ENCODE measurements at regions not wholly inside any gene's neighbourhood (a gene's known extent, or its start where the extent isn't known, plus 50 kb on each side); places are given as distances from the start of the nearest gene placed in this dataset.
"Not testable (repeated sequence)": the region's sequence is repeated elsewhere in the genome, so short reads cannot be mapped to it uniquely, and the experiment has no call there.

DNA sequence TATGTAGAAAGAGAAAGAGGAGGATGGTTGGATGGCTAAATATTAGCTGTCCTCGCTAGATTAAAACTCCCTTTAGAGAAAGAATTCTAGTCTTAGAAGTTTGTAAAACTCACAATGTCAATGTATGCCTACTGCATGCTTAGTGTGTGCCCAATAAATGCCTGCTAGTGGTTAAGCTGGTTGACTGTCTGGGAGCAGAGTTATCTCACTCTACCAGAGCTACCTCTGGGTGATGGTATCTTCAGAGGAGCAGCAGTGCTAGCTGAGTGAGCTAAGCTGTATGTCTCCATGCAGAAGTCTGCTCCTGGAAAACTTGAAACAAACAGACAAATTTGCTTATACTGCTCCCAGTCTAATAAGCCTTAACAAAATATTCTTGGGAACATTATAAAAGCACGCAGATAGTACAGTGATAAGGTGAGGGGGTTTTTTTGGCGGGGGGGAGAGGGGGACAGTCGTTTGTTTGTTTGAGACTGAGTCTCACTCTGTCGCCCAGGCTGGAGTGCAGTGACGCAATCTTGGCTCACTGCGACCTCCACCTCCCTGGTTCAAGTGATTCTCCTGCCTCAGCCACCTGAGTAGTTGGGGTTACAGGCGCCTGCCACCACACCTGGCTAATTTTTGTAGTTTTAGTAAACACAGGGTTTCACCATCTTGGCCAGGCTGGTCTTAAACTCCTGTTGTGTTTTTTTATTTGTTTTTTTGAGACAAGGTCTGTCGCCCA, 202.8 kb upstream of the TSC22D1 start:
- DNase-seq = no peak

DNA sequence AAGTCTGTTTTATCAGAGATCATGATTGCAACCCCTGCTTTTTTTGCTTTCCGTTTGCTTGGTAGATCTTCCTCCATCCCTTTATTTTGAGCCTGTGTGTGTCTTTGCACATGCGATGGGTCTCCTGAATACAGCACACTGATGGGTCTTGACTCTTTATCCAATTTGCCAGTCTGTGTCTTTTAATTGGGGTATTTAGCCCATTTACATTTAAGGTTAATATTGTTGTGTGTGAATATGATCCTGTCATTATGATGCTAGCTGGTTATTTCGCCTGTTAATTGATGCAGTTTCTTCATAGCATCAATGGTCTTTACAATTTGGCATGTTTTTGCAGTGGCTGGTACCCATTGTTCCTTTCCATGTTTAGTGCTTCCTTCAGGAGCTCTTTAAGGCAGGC, 199.2 kb upstream of the TSC22D1 start:
- not testable (repeated sequence) for DNase-seq

DNA sequence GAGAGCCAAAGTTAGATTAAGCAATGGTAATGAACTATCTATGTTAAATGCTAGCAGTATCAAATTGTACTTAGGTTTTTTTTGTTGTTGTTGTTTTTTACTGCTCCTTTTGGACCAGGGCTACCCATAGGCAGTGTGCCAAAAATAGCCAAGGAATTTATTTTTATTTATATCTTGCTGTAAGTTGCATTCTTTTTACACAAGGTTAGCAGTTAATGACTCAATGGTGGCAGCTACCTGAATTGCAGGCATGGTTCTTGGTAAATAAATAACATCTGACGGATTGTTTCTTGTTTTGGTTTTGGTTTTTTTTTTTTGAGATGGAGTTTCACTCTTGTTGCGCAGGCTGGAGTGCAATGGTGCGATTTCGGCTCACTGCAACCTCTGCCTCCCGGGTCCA, 194.8 kb upstream of the TSC22D1 start:
- no peak for DNase-seq

- DNase-seq = no peak
Measured at GRCh38 chr13:44769686-44770085, 193.6 kb upstream of the TSC22D1 start.

DNA sequence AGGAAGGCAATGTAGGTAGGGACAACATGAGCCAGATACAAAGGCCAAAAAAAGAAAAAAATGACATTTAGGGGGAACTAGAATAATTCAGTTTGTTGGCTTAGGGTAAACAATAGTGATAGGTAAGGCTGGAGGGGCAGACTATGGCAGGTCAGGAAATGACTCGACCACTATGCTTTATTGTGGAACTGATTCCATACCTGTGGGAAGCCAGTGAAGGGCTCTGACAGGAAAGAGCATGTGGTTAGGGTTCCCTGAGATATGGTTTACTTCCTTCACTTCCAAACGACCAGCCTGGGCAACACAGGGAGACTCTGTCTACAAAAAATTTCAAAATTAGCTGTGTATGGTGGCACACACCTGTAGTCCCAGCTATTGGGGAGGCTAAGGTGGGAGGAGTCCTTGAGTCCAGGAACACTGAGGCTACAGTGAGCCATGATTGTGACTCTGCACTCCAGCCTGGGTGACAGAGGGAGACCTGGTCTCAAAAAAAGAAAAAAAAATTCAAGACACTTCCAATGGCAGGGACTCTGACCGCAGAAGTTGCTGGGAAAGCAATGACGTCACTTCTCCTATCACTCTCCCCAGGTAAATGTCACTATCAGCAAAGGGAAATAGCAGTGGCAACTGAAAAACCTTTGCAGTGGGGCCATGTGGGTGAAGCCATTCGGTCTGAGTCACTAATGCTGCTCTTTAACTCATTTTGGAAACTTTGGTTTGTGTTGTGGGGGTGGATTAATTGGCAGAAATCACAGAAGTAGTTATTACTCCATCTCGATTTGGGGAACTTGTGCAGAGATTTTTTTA, 192.8 kb upstream of the TSC22D1 start:
- DNase-seq = no peak

DNA sequence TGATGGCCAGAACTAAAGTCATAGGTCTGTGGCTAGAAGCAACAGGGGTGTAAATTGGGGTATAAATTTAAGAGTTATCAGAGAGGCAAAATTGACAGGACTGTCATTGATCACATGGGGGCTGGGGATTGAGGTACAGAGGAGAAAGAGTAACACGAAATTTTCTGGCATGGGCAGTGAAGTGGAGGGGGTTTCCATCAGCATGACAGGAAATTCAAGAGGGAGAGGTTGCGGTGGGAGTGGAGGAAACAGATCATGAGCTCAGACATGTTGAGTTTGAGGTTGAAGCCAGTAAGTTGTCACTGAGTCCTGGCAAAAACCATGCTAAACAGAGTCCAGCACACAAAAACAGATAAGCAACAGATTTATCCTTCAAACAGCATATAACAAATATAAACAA, 192.1 kb upstream of the TSC22D1 start:
- no peak for DNase-seq

DNA sequence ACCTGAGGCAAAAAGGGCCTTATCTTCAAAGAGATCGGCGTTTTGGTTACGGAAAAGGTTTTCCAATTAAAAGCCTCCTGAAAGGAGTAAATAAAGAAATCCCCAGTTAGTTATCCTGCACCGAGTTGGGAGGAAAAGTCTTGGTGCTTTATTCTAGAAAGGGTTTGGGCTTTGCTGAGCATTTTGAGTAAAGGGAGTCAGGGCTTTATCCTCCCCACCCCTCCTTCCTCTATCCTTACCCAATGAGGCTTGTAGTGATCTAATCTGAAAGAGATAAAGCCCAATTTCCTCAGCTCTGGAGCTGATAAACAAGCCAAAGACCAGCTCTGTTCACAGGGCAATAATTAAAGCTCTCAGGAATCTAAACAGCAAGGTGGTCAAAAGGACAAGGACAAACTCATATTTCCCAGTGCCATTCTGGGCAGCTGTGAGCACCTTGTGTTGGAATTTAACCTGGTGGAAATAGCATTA, 188.9 kb upstream of the TSC22D1 start:
- no peak for DNase-seq

- no peak for DNase-seq
Measured at GRCh38 chr13:44764302-44764692, 188.2 kb upstream of the TSC22D1 start.

GRCh38 chr13:44763615-44764301, 187.6 kb upstream of the TSC22D1 start:
- DNase-seq = no peak

GRCh38 chr13:44762911-44763310, 186.8 kb upstream of the TSC22D1 start:
- DNase-seq = no peak

- no peak for DNase-seq
Measured at GRCh38 chr13:44760434-44760833, 184.3 kb upstream of the TSC22D1 start.

DNA sequence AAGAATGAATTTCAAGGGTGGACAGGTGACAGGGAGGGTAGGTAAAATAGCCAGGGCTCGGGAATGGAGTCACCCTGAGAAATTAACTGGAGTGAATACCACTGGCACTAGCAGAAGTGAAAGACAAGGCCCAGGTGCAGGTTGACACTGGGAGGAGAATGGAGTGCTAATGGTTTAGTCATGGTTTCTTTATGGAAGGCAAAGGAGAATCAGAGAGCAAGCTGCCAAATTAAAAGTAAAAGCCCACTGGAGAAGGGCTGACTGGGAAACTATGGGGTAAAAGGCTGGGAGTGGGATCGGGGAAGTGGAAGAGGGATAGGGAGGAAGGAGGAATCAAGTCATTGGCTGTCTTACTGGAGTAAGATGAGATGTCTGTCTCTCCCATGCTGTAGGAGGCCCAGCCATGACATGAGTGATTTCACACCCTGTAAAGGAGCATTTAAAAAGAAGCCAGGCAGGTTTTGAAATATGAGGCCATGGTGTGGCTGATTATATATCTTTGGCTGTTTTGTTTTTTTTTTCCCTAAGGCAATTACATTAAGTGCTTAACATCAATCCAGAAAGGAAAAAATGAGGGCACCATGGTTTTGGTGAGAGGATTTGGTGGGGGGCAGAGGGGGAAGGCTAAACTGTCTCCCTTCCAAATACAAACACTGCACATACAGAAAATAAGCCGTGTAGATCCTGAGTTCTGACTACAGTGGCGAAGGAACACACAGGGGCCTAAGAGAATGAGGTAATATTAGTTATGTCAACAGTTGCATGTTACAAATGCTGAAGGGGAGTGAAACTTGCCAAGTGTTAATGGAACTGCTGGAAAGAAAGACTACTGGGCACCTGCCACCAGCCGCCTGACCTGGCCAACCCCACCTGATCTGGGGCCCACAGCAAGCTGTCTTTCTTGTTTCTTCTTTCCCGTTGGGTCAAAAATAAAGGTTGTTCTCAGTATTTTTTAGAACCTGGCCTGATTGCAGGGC, 183.5 kb upstream of the TSC22D1 start:
- no peak for DNase-seq

DNA sequence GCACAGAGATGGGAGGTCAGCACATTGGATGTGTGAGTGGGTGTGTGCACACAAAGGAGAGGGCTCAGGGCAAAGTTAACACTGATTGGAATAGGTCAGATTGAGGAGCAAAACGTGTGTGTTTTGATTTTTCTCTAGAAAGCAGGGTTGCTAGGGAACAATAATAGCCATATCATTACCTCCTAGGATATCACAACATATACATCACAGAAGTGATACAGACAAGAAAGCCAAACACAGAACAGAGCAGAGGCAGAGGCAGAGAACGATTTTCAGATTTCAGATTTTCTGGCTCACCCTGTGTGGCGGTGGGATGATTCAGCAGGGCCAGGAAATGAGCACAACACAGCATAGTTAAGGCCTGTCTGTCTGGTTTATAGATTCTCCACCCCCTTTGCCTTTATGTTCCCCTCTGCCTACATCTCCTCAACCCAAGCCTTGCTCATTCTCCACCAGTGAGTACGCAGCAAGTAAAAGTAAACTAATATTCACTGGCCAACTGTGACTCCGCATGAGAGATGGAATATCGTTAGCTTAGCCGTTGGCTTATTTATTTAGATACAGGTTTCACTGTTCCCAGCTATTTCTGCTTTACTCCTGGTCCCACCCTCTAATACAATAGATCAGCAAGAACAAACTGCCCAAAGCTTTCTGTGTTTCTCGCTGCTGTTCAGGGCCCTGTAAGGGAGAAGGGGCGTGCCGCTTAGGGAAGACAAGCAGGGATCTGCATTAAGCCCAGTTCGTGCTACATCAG, 182.7 kb upstream of the TSC22D1 start:
- peak; percentile 68 for DNase-seq

- DNase-seq = no peak
Measured at GRCh38 chr13:44757671-44758070, 181.5 kb upstream of the TSC22D1 start.

GRCh38 chr13:44756276-44756810, 180.2 kb upstream of the TSC22D1 start:
- DNase-seq = no peak

DNA sequence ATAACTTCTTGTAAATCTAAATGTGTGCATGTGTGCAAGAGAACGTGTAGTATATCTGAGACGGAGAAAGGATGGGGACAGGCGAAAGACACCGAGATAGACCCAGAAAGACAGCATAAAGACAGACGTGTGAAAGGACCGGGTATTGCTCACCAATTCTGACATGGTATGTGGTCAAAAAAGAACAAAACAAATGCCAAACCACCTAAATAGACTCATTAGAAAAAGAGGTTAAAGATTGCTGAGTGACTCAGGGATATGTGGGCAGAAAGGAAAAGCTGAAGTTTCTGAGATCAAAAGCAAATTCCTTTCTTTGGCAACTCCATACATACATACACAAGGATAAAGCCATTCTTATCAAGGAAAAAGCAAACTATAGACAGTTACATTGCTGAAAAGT, 179.7 kb upstream of the TSC22D1 start:
- DNase-seq = peak; percentile 70

DNA sequence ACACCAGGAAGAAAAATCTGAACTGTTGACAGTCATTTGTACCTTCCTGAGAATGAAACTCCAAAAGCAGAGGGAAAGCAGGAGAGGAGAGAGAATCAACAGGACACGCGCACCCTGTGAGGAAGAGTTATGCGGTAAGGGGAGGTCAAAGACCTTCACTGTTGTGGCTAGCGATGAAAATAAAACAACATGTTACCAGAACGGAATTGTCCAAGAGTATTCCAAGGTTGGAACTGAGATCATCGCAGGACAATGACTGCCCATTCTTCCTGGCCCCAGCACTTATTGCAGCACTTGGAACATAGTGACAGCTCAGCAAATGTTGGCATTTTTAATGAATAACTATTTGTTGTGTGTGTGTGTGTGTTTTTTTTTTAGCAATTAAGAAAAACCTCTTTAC, 176.0 kb upstream of the TSC22D1 start:
- no peak for DNase-seq

DNA sequence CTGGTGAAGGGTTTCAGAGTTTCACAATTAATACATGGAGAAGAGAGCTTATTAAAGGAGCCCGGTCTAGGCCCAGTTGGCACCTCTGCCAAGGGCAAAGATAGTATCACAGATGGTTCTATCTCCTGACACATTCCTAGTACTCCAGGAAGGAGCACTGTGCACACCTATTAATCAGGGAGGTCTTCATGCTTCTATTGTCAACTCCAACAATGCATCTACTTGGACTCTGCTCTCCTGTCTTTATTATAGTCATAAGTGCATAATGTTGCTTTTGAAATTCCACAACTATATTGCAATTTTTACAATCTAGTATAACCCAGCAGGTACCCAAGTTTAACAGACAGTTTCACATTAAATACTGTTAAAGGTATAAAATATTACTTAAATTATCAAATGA, 174.5 kb upstream of the TSC22D1 start:
- no peak for DNase-seq

GRCh38 chr13:44749906-44750305, 173.8 kb upstream of the TSC22D1 start:
- DNase-seq = no peak

DNA sequence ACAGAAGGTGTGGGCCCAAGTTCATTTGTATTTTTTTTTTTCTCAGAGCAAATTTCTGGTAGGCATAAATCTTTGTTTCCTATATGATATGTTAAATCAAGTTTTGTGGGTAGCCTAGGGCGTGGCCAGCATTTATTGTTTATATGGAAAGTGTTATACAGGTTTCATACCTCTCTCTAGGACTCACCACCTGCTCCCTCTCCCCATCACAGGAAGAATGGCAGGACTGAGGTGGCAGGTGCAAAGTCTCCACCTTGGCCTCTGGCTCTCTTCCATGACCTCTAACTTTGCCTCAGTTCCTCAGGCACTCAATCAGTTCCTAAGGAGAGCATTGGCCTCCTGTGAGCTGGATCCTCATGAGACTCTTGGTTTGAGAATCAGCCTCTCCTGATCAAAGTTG, 172.3 kb upstream of the TSC22D1 start:
- DNase-seq = no peak

DNA sequence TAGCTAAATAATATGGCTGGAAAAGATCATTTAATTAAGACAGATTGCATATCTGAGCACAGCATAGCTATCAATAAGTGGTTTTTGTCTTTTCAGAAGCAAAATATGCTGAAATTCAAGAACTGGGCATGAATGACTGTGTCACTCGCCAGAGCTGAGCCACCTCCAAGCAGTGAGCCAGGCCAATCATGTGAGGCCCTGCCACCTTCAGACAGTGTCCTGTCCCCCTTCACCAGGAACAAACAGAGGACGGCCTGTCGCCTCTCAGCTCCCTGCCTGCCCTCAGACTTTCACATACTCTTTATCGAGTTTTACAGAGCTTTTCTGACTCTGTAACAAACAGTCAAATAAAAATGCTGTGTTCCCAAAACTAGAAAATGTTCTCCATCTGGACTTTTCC, 171.0 kb upstream of the TSC22D1 start:
- no peak for DNase-seq

- no peak for DNase-seq
Measured at GRCh38 chr13:44746690-44747089, 170.6 kb upstream of the TSC22D1 start.

Data from kidney glomerular epithelial cell (primary cell).